ENCODE measurements at regions not wholly inside any gene's neighbourhood (a gene's known extent, or its start where the extent isn't known, plus 50 kb on each side); places are given as distances from the start of the nearest gene placed in this dataset.

GRCh38 chr12:107411792-107412535 lies 273.6 kb upstream of the PWP1 start:
- peak; percentile 87 for DNase-seq

- DNase-seq: peak; percentile 91
Observed at GRCh38 chr12:107415071-107415470, 270.5 kb upstream of the PWP1 start.

- peak; percentile 97 for DNase-seq
Observed at GRCh38 chr12:107415834-107416233, 269.8 kb upstream of the PWP1 start.

- DNase-seq: no peak
Observed at GRCh38 chr12:107417004-107417403, 268.6 kb upstream of the PWP1 start.

GRCh38 chr12:107418981-107419380 lies 266.6 kb upstream of the PWP1 start:
- no peak for DNase-seq

GRCh38 chr12:107423531-107423930 lies 262.1 kb upstream of the PWP1 start:
- no peak for DNase-seq

- DNase-seq: no peak
Observed at GRCh38 chr12:107429006-107429705, 256.4 kb upstream of the PWP1 start.

- DNase-seq: no peak
Observed at GRCh38 chr12:107431942-107432341, 253.7 kb upstream of the PWP1 start.

- peak; percentile 26 for DNase-seq
Observed at GRCh38 chr12:107435072-107435471, 250.5 kb upstream of the PWP1 start.

GRCh38 chr12:107435520-107435919 lies 250.1 kb upstream of the PWP1 start:
- no peak for DNase-seq

GRCh38 chr12:107436376-107436775 lies 249.2 kb upstream of the PWP1 start:
- DNase-seq: peak; percentile 53

- DNase-seq: no peak
Observed at GRCh38 chr12:107436836-107437235, 248.8 kb upstream of the PWP1 start.

- no peak for DNase-seq
Observed at GRCh38 chr12:107437954-107438353, 247.6 kb upstream of the PWP1 start.

- DNase-seq: no peak
Observed at GRCh38 chr12:107439026-107439738, 246.4 kb upstream of the PWP1 start.

- DNase-seq: no peak
Observed at GRCh38 chr12:107440606-107441005, 245.0 kb upstream of the PWP1 start.

- DNase-seq: no peak
Observed at GRCh38 chr12:107441665-107442300, 243.8 kb upstream of the PWP1 start.

- DNase-seq: no peak
Observed at GRCh38 chr12:107442326-107442987, 243.1 kb upstream of the PWP1 start.

GRCh38 chr12:107443320-107444090 lies 242.1 kb upstream of the PWP1 start:
- no peak for DNase-seq

- no peak for DNase-seq
Observed at GRCh38 chr12:107444771-107445170, 240.8 kb upstream of the PWP1 start.

- DNase-seq: no peak
Observed at GRCh38 chr12:107446476-107446875, 239.1 kb upstream of the PWP1 start.

- DNase-seq: no peak
Observed at GRCh38 chr12:107447336-107447735, 238.3 kb upstream of the PWP1 start.

- DNase-seq: no peak
Observed at GRCh38 chr12:107448198-107448597, 237.4 kb upstream of the PWP1 start.
